ENCODE measurements at regions not wholly inside any gene's neighbourhood (a gene's known extent, or its start where the extent isn't known, plus 50 kb on each side); places are given as distances from the start of the nearest gene placed in this dataset.
A peak's percentile ranks its signal among the peaks of the same experiment; 100 is the strongest.

DNA sequence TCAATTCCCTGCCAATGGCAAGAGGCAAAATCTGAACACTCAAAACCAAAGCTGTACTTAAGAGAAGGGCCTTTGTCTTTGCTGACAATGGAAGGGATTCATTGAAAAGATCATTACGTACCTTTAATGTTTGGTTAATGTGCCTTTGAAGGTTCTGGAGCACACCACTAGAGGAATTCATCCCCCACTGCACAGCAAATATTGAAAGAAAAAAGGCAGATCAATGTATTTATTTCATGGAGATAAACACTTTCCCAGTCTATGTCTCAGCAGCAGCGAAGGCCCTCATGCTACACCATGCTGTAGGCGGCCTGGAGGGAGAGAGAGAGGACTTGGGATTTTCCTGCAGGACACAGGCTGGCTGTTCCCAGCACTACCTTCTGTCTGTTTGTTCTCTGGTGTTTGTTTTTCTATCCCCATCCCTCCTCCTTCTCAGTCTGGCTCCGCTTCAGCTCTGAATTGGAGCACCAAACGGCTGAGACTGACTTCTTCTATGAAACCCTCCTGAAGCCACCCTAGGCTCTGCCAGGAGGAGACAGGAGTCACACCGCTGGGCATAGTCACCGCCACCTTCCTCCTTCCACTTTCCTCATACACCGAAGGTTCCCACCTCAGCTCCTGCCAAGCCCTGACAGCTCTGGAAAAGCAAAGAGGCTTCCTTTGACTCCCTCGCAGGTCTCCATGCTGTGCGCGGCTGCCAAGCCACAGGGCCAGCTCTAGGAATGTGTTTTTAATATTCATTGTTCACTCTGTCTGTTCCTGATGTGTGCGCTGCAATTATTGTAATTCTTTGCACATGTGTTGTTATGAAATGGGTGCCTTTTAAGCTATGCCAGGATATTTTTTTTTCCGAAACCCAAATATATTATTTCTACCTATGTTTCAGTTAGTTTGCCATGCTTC lies 301.5 kb downstream of the FZD1 start (continued):
- TF ChIP-seq, protein P1, sequence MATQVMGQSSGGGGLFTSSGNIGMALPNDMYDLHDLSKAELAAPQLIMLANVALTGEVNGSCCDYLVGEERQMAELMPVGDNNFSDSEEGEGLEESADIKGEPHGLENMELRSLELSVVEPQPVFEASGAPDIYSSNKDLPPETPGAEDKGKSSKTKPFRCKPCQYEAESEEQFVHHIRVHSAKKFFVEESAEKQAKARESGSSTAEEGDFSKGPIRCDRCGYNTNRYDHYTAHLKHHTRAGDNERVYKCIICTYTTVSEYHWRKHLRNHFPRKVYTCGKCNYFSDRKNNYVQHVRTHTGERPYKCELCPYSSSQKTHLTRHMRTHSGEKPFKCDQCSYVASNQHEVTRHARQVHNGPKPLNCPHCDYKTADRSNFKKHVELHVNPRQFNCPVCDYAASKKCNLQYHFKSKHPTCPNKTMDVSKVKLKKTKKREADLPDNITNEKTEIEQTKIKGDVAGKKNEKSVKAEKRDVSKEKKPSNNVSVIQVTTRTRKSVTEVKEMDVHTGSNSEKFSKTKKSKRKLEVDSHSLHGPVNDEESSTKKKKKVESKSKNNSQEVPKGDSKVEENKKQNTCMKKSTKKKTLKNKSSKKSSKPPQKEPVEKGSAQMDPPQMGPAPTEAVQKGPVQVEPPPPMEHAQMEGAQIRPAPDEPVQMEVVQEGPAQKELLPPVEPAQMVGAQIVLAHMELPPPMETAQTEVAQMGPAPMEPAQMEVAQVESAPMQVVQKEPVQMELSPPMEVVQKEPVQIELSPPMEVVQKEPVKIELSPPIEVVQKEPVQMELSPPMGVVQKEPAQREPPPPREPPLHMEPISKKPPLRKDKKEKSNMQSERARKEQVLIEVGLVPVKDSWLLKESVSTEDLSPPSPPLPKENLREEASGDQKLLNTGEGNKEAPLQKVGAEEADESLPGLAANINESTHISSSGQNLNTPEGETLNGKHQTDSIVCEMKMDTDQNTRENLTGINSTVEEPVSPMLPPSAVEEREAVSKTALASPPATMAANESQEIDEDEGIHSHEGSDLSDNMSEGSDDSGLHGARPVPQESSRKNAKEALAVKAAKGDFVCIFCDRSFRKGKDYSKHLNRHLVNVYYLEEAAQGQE (IDR thresholded peaks at IDR 0.05; ENCODE audit: borderline replicate concordance in 1 of 2, low read depth in 1 of 2, low read length in 2 of 2): no peak
- TF ChIP-seq ZNF614 (CRISPR knock-in tag; IDR thresholded peaks at IDR 0.05; ENCODE audit: borderline replicate concordance) (no peak; the same call in 1 of the 2 replicates), NFYB (CRISPR knock-in tag; IDR thresholded peaks at IDR 0.05) (no peak), HOXD1 (CRISPR knock-in tag; IDR thresholded peaks at IDR 0.05) (no peak), ZNF484 (CRISPR knock-in tag; IDR thresholded peaks at IDR 0.05; ENCODE audit: borderline replicate concordance, low read depth) (no peak), RXRA (CRISPR knock-in tag; IDR thresholded peaks at IDR 0.05) (0 out of 2 replicates have a peak, but pooled peaks have one; percentile 29), ZNF235 (CRISPR knock-in tag; IDR thresholded peaks at IDR 0.05; ENCODE audit: borderline replicate concordance) (no peak), FLYWCH1 (CRISPR knock-in tag; IDR thresholded peaks at IDR 0.05) (no peak), ZNF253 (CRISPR knock-in tag; IDR thresholded peaks at IDR 0.05; ENCODE audit: borderline replicate concordance) (no peak), MXD3 (CRISPR knock-in tag; IDR thresholded peaks at IDR 0.05) (no peak), HCFC1 (IDR thresholded peaks at IDR 0.05; ENCODE audit: low read depth, low read length) (no peak), ZNF251 (CRISPR knock-in tag; IDR thresholded peaks at IDR 0.05) (no peak), ZNF142 (CRISPR knock-in tag; IDR thresholded peaks at IDR 0.05) (no peak)
- TF ChIP-seq, protein P2, sequence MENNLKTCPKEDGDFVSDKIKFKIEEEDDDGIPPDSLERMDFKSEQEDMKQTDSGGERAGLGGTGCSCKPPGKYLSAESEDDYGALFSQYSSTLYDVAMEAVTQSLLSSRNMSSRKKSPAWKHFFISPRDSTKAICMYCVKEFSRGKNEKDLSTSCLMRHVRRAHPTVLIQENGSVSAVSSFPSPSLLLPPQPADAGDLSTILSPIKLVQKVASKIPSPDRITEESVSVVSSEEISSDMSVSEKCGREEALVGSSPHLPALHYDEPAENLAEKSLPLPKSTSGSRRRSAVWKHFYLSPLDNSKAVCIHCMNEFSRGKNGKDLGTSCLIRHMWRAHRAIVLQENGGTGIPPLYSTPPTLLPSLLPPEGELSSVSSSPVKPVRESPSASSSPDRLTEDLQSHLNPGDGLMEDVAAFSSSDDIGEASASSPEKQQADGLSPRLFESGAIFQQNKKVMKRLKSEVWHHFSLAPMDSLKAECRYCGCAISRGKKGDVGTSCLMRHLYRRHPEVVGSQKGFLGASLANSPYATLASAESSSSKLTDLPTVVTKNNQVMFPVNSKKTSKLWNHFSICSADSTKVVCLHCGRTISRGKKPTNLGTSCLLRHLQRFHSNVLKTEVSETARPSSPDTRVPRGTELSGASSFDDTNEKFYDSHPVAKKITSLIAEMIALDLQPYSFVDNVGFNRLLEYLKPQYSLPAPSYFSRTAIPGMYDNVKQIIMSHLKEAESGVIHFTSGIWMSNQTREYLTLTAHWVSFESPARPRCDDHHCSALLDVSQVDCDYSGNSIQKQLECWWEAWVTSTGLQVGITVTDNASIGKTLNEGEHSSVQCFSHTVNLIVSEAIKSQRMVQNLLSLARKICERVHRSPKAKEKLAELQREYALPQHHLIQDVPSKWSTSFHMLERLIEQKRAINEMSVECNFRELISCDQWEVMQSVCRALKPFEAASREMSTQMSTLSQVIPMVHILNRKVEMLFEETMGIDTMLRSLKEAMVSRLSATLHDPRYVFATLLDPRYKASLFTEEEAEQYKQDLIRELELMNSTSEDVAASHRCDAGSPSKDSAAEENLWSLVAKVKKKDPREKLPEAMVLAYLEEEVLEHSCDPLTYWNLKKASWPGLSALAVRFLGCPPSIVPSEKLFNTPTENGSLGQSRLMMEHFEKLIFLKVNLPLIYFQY (CRISPR knock-in tag; IDR thresholded peaks at IDR 0.05; ENCODE audit: borderline replicate concordance): no peak

All from HepG2 (cell line).